Body of pancreas (tissue), 4 donors: ENCODE measurements at regions not wholly inside any gene's neighbourhood (a gene's known extent, or its start where the extent isn't known, plus 50 kb on each side); places are given as distances from the start of the nearest gene placed in this dataset.

Experiments used
- CTCF ChIP-seq, 7 experiments: fragments of 450-650 bp in 4 of 7; fragments of 200-600 bp in 3 of 7; sonication (generic) in 3 of 7; IDR thresholded peaks; one replicate each; pipeline ENCODE4 v1.5.1; 2016 to 2019; ENCODE audit warnings: antibody characterized with exemption in 7 of 7
- POLR2A ChIP-seq, 3 donors: fragments of 450-650 bp; IDR thresholded peaks; one replicate each; pipeline ENCODE4 v1.6.1; 2016; ENCODE audit warnings: antibody characterized with exemption in 3 of 3, mild to moderate bottlenecking in 2 of 3

- TF ChIP-seq CTCF (IDR thresholded peaks at IDR 0.05) (no peak), POLR2A (IDR thresholded peaks at IDR 0.05) (no peak)
These were observed 217.5 kb upstream of the TEX13C start for GRCh38 chrX:125101971-125102755.
